ENCODE measurements at regions not wholly inside any gene's neighbourhood (a gene's known extent, or its start where the extent isn't known, plus 50 kb on each side); places are given as distances from the start of the nearest gene placed in this dataset.
A peak's percentile ranks its signal among the peaks of the same experiment; 100 is the strongest.

DNA sequence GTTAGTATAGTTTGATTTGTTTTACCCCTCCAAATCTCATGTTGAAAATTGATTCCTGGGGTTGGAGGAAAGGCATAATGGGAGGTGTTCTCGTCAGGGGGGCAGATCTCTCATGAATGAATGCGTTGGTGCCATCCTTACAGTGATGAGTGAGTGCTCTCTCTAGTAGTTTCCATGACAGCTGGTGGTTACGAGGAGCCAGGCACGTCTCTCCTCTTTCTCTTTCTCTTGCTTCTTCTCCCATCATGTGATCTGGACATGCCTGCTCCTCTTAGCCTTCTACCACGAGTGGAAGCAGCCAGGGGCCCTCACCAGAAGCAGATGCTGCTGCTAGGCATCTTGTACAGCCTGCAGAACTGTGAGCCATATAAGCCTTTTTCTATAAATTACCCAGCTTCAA, 454.1 kb downstream of the EFNA5 start:
- ATAC-seq = no peak
- no peak for DNase-seq
- Histone ChIP-seq H3K27me3 (ENCODE audit: control insufficient read depth, insufficient read depth) (no peaks in the 10 kb centered on the region), H3K27ac (ENCODE audit: low read length) (peak overlapping the region; percentile 93), H3K4me3 (ENCODE audit: low read length) (no peak overlapping the region), H3K4me1 (ENCODE audit: control insufficient read depth, insufficient read depth, low read length) (no peaks in the 10 kb centered on the region), H3K9me3 (ENCODE audit: control insufficient read depth, low read length) (no peaks in the 10 kb centered on the region)
- intact Hi-C loops (cut with DNase I) = no loop called here
- 63% methylated on average over 5 of the region's 5 CpGs for WGBS

DNA sequence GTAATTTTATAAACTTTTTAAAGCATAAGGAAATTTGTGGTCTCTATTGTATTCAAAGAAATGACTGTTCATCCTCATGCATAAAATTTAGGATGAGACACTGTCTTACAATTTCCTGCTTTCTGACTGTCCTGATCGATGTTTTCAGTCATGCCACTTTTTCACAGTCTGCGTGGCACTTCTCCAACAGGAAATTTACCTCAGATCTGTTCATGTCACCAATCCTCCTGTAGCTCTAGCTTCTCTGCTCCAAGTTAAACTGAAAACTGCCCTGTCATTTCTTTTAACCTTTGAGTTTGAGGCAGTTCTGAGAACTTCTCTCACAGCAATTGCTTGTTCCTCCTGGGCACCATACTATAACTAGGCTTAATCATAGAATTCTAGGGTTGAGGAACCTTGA, 455.1 kb downstream of the EFNA5 start:
- ATAC-seq = no peak
- Histone ChIP-seq H3K4me3 (ENCODE audit: low read length) (no peak overlapping the region), H3K27ac (ENCODE audit: low read length) (peak overlapping the region; percentile 93)

DNA sequence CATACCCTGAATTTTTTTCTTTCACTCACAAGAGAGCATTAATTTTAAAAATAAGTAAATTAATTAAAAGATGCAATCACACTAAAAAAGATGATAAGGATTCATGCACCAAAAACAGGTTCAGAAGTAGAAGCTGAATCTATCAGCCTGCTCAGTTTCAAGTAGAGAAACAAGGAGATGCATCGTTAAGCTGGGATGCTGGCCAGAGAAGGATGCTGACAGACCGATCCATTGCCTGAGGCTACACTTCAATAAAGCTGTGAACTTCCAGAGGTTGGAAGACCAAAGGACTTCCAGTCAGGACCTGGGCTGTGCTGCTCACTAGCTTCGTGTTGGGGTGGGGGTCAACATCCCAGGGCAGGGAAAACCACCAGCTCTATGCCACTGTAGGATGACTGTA, 457.7 kb downstream of the EFNA5 start:
- no peak for ATAC-seq
- peak overlapping the region; percentile 21 for H3K27ac ChIP-seq (ENCODE audit: low read length)
- no peak overlapping the region for H3K4me3 ChIP-seq (ENCODE audit: low read length)
- H3K27me3 ChIP-seq (ENCODE audit: control insufficient read depth, insufficient read depth) = no peaks in the 10 kb centered on the region
- DNase-seq = peak in 2 of 3 donors; percentile 16 to 31
- 36% methylated on average over 3 of the region's 3 CpGs for WGBS
- no peaks in the 10 kb centered on the region for H3K9me3 ChIP-seq (ENCODE audit: control insufficient read depth, low read length)
- intact Hi-C loops (cut with DNase I) = no loop called here
- no peaks in the 10 kb centered on the region for H3K4me1 ChIP-seq (ENCODE audit: control insufficient read depth, insufficient read depth, low read length)

More for the DNA sequence above, 455.1 kb downstream of the EFNA5 start:
- intact Hi-C loops (cut with DNase I) = no loop called here
- 30% methylated on average over 2 of the region's 2 CpGs for WGBS
- no peak for DNase-seq
- Histone ChIP-seq H3K9me3 (ENCODE audit: control insufficient read depth, low read length) (no peaks in the 10 kb centered on the region), H3K4me1 (ENCODE audit: control insufficient read depth, insufficient read depth, low read length) (no peaks in the 10 kb centered on the region), H3K27me3 (ENCODE audit: control insufficient read depth, insufficient read depth) (no peaks in the 10 kb centered on the region)

DNA sequence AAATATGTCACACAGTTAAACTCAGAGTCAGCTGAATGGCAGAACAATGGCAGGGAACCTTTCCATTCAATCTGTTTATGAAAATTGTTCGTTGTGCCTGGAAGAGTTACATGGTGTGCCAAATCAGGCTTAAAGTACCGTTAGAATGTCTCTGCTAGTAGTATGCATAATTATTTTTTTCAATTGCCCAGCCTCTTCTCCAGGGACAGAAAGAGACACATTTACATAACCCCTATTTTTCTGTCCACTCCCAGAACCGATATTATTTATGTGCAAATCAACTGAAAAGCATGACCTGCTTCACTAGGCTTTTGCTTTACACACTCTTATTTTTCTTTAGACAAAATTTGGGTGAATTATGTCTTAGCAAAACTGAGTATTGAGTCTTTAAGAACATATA, 459.1 kb downstream of the EFNA5 start:
- DNase-seq = no peak
- WGBS = 79% methylated on average over 3 of the region's 3 CpGs
- Histone ChIP-seq H3K27ac (ENCODE audit: low read length) (no peak overlapping the region), H3K4me1 (ENCODE audit: control insufficient read depth, insufficient read depth, low read length) (no peaks in the 10 kb centered on the region), H3K27me3 (ENCODE audit: control insufficient read depth, insufficient read depth) (no peaks in the 10 kb centered on the region), H3K4me3 (ENCODE audit: low read length) (no peak overlapping the region), H3K9me3 (ENCODE audit: control insufficient read depth, low read length) (no peaks in the 10 kb centered on the region)
- no peak for ATAC-seq
- intact Hi-C loops (cut with DNase I) = no loop called here

DNA sequence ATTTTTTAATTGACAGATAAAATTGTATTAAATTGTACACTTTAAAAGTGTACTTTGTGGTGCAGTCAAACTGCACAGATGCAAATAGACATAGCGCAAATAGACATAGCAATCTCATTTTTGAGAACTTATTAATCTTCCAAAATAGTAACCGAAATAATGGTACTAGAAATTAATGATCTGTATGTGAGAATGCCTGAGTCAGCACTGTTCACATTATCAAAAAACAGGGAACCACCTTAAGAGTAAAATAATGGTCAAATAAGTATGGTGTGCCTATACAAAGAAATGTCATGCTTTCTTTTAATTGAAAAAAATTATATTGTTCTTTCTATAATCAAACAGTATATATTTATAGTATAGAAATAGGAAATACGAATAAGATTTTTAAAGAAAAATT, 461.9 kb downstream of the EFNA5 start:
- ATAC-seq = no peak
- H3K27me3 ChIP-seq (ENCODE audit: control insufficient read depth, insufficient read depth) = no peaks in the 10 kb centered on the region
- 88% methylated on average over 3 of the region's 3 CpGs for WGBS
- intact Hi-C loops (cut with DNase I) = no loop called here
- no peak overlapping the region for H3K4me3 ChIP-seq (ENCODE audit: low read length)
- no peak for DNase-seq
- H3K9me3 ChIP-seq (ENCODE audit: control insufficient read depth, low read length) = no peaks in the 10 kb centered on the region
- no peak overlapping the region for H3K27ac ChIP-seq (ENCODE audit: low read length)
- no peaks in the 10 kb centered on the region for H3K4me1 ChIP-seq (ENCODE audit: control insufficient read depth, insufficient read depth, low read length)

DNA sequence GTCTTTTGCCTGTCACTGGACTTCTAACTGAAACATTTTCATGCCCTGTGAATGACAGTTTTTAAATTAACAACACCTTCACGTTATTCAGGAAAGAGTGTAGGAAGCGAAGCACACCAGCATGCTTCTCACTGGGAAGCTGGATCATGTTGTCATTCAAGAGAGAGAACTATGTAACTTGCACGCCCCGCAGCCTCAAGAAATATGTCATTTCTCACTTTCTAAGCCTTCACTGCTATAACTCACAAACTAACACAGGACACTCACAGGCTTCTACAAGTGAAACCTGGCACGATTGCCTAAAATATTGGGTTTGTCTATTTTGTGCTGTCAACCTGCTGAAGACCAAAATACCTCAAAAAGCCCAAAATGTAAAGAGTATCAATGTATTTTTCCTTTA, 466.3 kb downstream of the EFNA5 start:
- no peak for ATAC-seq
- DNase-seq = no peak
- no peaks in the 10 kb centered on the region for H3K4me1 ChIP-seq (ENCODE audit: control insufficient read depth, insufficient read depth, low read length)
- no peak overlapping the region for H3K4me3 ChIP-seq (ENCODE audit: low read length)
- 72% methylated on average over 5 of the region's 5 CpGs for WGBS
- intact Hi-C loops (cut with DNase I) = no loop called here
- no peak overlapping the region for H3K27ac ChIP-seq (ENCODE audit: low read length)
- H3K27me3 ChIP-seq (ENCODE audit: control insufficient read depth, insufficient read depth) = no peaks in the 10 kb centered on the region
- H3K9me3 ChIP-seq (ENCODE audit: control insufficient read depth, low read length) = no peaks in the 10 kb centered on the region

DNA sequence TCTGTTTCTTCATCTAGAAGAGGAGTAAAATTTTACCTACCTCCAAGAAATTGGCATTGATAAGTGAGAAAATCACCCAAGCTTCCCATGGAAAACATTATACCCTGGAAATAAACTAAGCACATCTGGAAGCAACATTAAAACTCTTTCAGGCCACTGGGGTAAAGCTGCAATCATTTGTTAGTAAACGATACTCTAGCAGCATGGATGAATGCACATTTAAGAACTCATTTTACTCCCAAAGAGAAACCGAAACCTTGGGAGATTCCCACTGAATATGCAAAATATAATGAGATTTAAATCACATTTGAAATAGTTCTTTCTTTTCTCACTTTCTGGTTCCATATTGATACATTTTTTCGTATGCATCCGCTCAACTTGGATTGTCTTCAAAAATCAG, 467.5 kb downstream of the EFNA5 start:
- H3K4me1 ChIP-seq (ENCODE audit: control insufficient read depth, insufficient read depth, low read length) = no peaks in the 10 kb centered on the region
- WGBS = 93% methylated on average over 4 of the region's 4 CpGs
- ATAC-seq (no peak), DNase-seq (no peak)
- no peaks in the 10 kb centered on the region for H3K27me3 ChIP-seq (ENCODE audit: control insufficient read depth, insufficient read depth)
- H3K4me3 ChIP-seq (ENCODE audit: low read length) = no peak overlapping the region
- H3K27ac ChIP-seq (ENCODE audit: low read length) = no peak overlapping the region
- intact Hi-C loops (cut with DNase I) = no loop called here
- H3K9me3 ChIP-seq (ENCODE audit: control insufficient read depth, low read length) = no peaks in the 10 kb centered on the region

DNA sequence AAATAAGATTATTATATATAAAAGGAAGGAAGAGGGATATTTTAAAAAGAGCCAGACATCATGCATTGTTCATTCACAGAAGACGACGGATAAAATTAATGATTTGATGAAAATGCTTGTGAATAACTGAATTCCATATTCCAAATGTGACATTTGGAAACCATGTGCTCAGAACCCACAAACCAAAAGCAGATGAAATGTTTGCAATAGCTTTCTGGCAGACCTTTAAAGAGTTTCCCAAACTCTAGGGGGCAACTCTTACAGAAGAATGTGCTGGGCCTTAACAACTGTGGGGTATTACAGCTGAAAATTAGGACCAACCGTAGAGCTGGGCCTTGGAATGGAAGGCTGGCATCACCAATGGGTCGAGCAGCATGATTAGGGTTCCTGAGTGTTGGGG, 471.0 kb downstream of the EFNA5 start:
- Histone ChIP-seq H3K4me3 (ENCODE audit: low read length) (no peak overlapping the region), H3K9me3 (ENCODE audit: control insufficient read depth, low read length) (no peaks in the 10 kb centered on the region), H3K27me3 (ENCODE audit: control insufficient read depth, insufficient read depth) (no peaks in the 10 kb centered on the region), H3K4me1 (ENCODE audit: control insufficient read depth, insufficient read depth, low read length) (no peaks in the 10 kb centered on the region), H3K27ac (ENCODE audit: low read length) (no peak overlapping the region)
- ATAC-seq (no peak), DNase-seq (no peak)
- intact Hi-C loops (cut with DNase I) = no loop called here
- WGBS = 81% methylated on average over 4 of the region's 4 CpGs

DNA sequence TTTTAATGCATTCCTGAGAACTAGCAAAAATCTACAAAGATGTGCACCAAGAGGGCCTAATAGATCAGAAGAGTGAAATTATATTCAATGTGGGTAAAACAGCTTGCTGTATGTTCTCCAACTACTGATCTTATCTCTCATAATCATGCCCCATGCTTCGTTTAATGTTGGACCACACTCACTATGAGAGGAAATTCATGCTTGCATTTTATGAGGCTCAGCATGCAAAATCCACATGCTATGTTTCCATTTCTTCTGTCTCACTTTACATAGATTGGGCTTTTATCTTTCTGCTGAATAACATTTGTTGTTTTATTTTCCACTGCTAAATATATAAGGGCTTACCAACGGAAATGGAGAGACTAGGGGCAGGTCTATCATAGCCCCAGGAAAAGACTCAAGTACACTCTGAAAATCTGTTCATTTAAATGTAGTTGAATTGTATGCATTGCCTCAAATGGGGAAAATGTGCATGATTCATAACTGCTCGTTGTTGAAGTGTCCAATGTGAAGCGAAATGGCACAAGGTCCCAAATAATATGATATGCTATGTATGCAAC, 474.2 kb downstream of the EFNA5 start:
- intact Hi-C loops (cut with DNase I) = no loop called here
- Histone ChIP-seq H3K4me3 (ENCODE audit: low read length) (no peak overlapping the region), H3K27me3 (ENCODE audit: control insufficient read depth, insufficient read depth) (no peaks in the 10 kb centered on the region), H3K4me1 (ENCODE audit: control insufficient read depth, insufficient read depth, low read length) (no peaks in the 10 kb centered on the region), H3K27ac (ENCODE audit: low read length) (no peak overlapping the region), H3K9me3 (ENCODE audit: control insufficient read depth, low read length) (no peaks in the 10 kb centered on the region)
- no peak for ATAC-seq
- no peak for DNase-seq
- WGBS = 71% methylated on average over 4 of the region's 4 CpGs

DNA sequence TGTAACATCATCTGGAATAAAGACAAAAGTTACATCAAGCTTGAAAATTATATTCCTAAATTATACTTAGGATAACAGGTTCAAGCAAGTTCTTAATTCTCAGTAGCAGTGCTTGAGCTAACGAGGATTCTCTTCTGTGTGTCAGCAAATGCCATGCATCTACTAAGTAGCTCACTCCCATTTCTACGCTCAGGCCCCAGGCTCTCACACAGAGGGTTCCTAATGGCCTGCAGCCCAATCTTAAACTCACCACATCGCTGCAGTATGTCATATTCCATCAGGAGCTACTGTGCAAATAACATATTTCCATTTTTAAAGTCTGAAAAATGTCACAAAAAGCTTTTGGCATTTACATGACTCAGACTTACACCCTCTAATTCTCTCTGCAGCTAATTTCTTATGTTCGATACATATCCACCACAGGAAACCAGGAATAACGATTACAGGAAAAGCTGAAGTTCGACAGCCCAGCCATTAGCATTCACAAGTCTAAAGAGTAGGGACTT, 474.8 kb downstream of the EFNA5 start:
- Histone ChIP-seq H3K27me3 (ENCODE audit: control insufficient read depth, insufficient read depth) (no peaks in the 10 kb centered on the region), H3K4me3 (ENCODE audit: low read length) (no peak overlapping the region), H3K4me1 (ENCODE audit: control insufficient read depth, insufficient read depth, low read length) (no peaks in the 10 kb centered on the region), H3K27ac (ENCODE audit: low read length) (no peak overlapping the region), H3K9me3 (ENCODE audit: control insufficient read depth, low read length) (no peaks in the 10 kb centered on the region)
- 78% methylated on average over 6 of the region's 6 CpGs for WGBS
- intact Hi-C loops (cut with DNase I) = no loop called here
- ATAC-seq (no peak), DNase-seq (no peak)

DNA sequence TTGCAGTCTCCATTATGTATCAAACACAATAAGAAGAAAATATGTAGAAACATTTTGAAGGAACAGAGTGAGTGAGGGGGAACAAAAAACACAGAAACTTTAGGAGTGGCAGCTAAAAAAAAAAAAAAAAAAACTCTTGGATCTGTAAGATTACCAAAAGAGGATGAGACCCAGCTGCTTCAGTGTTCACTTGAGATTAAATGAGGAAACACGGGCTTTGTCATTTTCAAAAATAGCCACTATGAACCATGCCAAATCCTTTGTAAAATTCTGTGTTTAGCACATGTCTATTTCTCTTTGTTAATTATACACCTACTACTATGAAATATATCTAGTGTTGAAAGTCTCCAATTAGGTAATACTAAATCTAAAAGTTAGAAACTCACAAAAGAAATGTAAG, 485.9 kb downstream of the EFNA5 start:
- intact Hi-C loops (cut with DNase I) = no loop called here
- Histone ChIP-seq H3K27me3 (ENCODE audit: control insufficient read depth, insufficient read depth) (no peaks in the 10 kb centered on the region), H3K4me3 (ENCODE audit: low read length) (no peak overlapping the region), H3K4me1 (ENCODE audit: control insufficient read depth, insufficient read depth, low read length) (no peaks in the 10 kb centered on the region), H3K27ac (ENCODE audit: low read length) (no peak overlapping the region), H3K9me3 (ENCODE audit: control insufficient read depth, low read length) (no peaks in the 10 kb centered on the region)
- 35% methylated on average over 1 of the region's 1 CpG for WGBS
- ATAC-seq (no peak), DNase-seq (no peak)

DNA sequence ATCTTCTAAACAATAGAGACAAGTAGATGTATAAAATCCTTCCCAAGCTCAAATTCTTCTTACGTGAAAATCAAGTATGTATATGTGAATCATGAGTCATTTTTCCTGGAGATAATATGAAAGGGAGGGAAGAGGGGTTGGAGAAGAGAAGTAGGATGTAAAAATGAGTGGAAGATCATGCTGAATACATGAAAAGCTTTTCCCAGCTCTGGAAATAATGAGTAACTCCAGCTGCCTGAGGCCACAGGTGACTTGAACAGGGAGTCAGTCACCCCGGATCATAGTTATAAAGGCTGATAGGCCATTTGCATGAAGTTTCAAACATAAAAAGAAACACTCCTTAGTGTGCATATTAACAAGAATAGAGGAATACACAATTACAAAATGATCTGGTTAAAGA, 486.7 kb downstream of the EFNA5 start:
- Histone ChIP-seq H3K27me3 (ENCODE audit: control insufficient read depth, insufficient read depth) (no peaks in the 10 kb centered on the region), H3K9me3 (ENCODE audit: control insufficient read depth, low read length) (no peaks in the 10 kb centered on the region), H3K4me3 (ENCODE audit: low read length) (no peak overlapping the region), H3K4me1 (ENCODE audit: control insufficient read depth, insufficient read depth, low read length) (no peaks in the 10 kb centered on the region), H3K27ac (ENCODE audit: low read length) (no peak overlapping the region)
- WGBS = 70% methylated on average over 2 of the region's 2 CpGs
- intact Hi-C loops (cut with DNase I) = no loop called here
- ATAC-seq = no peak
- DNase-seq = no peak

Data from right cardiac atrium (tissue), 5 donors.